GM18505 (cell line): ENCODE measurements at regions not wholly inside any gene's neighbourhood (a gene's known extent, or its start where the extent isn't known, plus 50 kb on each side); places are given as distances from the start of the nearest gene placed in this dataset.
A peak's percentile ranks its signal among the peaks of the same experiment; 100 is the strongest.

Experiments
- ATAC-seq: cut with Tn5 transposase; IDR thresholded peaks from one replicate; pipeline ENCODE4 v1.9.1; 2021; ENCODE audit not compliant: unreplicated experiment
- POLR2A ChIP-seq: IDR thresholded peaks from 4 replicates; pipeline ENCODE4 v1.6.1; 2011; ENCODE audit warnings: borderline replicate concordance; ENCODE audit not compliant: insufficient read depth, insufficient read length; ENCODE audit errors: extremely low read depth

GRCh38 chr12:92603741-92604432 is 98.9 kb upstream of the PLEKHG7 start:
- no peak for TF ChIP-seq POLR2A
- no peak for ATAC-seq

DNA sequence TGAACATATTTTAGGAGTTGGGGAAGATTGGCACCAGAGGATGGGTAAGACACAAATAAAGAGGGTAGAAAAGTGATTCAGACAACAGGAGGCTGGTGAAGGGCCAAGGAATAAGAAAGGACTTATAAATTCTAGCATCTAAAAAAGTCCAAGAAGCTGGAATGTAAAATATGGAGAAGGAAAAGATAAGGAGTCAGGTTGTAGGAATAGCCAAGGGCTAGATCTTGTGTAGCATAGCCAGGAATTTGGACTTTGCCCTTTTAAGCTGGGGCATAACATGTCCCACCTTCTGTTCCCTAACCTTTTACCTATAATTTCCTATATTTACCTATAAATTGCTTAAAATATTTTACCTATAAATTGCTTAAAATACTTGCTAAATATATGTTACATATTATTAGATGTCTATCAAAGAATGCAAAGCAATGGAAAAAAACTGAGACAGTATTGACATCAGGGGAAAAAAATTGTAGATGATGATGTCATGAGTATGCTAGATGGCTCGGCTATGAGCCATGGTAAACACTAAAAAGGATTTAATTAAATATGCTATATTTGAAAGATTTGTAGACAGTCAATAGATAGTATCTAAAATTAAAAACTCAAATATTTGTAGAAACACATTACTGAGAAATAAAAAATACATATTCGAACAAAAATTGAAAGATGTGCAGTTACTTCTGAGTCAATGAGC is 99.7 kb upstream of the PLEKHG7 start:
- ATAC-seq, result no peak

DNA sequence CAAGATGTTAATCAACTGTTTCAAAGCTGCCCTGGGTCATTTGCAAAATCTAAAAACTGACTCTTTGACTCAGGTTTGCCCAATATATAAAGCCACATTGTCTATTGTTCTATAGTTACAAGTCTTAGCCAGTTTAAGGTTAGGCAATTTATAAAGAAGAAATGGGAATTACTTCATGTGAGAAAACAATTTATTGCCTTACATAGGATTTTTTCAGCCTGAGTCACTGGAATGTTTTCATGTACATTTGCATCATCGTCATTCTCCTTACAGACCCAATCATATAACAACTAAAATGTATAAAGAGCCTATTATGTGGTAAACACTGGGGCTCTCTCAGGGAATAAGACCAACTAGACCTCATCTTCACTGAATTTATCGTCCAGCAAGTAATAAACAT is 100.3 kb upstream of the PLEKHG7 start:
- no peak for ATAC-seq
- no peak for TF ChIP-seq POLR2A

More for the DNA sequence above, 99.7 kb upstream of the PLEKHG7 start:
- TF ChIP-seq POLR2A, result no peak

- TF ChIP-seq POLR2A, result no peak
- no peak for ATAC-seq
Measured at GRCh38 chr12:92601680-92602079, 101.1 kb upstream of the PLEKHG7 start.

DNA sequence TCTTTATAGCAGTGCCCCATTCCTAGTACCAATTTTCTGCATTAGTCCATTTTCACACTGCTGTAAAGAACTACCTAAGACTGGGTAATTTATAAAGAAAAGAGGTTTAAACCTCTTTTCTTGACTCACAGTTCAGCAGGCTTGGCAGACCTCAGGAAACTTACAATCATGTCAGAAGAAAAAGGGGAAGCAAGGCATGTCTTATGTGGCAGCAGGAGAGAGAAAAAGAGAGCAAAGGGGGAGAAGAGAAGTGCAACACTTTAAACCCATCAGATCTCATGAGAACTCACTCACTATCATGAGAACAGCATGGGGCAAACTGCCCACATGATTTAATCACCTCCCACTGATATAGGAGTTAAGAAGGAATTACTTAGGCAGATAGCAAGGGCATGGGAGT is 101.6 kb upstream of the PLEKHG7 start:
- no peak for TF ChIP-seq POLR2A
- no peak for ATAC-seq

- no peak for ATAC-seq
- TF ChIP-seq POLR2A, result no peak
Measured at GRCh38 chr12:92600052-92600451, 102.7 kb upstream of the PLEKHG7 start.

- no peak for TF ChIP-seq POLR2A
- no peak for ATAC-seq
Measured at GRCh38 chr12:92597997-92598396, 104.8 kb upstream of the PLEKHG7 start.

DNA sequence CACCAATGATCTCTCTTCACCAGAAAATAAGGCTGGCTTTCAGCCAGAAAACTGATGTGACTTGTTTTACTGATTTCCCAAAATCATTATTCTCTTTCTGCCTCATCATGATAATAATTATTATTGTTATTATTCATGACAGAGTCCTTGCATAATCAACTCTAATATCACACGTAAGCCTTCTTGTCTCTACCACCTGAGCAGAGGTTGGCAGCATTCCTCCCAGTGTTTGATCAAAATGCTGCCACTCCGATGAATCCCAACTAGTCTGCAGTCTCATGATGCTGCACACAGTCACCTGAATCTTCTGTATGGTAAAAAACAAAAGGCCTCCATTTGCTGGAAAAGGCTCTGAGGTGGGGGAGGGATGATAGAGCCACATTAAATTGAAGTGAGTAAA is 105.7 kb upstream of the PLEKHG7 start:
- no peak for TF ChIP-seq POLR2A
- no peak for ATAC-seq

GRCh38 chr12:92596383-92596782 is 106.4 kb upstream of the PLEKHG7 start:
- ATAC-seq, result no peak
- TF ChIP-seq POLR2A, result no peak

GRCh38 chr12:92595663-92596062 is 107.1 kb upstream of the PLEKHG7 start:
- TF ChIP-seq POLR2A, result no peak
- ATAC-seq, result no peak

DNA sequence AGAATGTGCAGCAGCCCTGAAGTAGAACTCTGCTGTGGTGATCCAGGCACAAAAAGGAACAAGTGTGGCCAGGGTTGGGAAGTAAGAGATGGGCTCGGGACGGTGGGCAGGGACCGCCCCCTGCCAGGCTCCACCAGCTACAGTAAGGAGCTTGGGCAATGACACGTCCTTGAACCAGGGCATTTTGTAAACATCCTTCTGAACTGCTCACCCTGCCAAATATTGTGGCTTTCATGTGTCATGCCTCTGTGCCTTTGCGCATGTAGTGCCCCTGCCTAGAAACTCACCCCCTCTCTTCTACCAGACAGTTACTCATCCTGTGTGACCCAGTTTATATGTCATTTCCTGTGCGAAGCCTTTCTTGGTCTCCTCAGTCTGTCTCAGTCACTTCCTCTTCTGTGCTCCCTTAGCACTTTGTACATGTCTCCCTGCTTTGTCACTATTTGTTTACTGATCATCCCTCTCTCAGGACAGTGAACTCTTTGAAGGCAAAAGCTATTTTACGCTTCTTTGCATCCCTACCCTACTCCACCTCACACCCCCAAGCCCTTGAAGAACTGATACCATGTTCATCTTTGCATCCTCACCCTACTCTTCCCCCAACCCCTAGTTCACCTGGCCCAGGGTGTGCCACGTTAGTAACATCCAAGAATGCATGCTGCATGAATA is 108.9 kb upstream of the PLEKHG7 start:
- peak; percentile 99 for ATAC-seq
- peak; percentile 49 for TF ChIP-seq POLR2A

GRCh38 chr12:92585115-92585727 is 117.6 kb upstream of the PLEKHG7 start:
- no peak for TF ChIP-seq POLR2A
- ATAC-seq, result no peak

GRCh38 chr12:92583910-92584309 is 118.9 kb upstream of the PLEKHG7 start:
- TF ChIP-seq POLR2A, result no peak
- ATAC-seq, result no peak
